PC-3 (cell line): ENCODE measurements at regions not wholly inside any gene's neighbourhood (a gene's known extent, or its start where the extent isn't known, plus 50 kb on each side); places are given as distances from the start of the nearest gene placed in this dataset.

Experiments
- ATAC-seq: fragments of 200-7000 bp; cut with Tn5 transposase; 2 replicates; pipeline ENCODE4 v1.9.1; 2020; ENCODE audit warnings: mild to moderate bottlenecking, moderate library complexity
- BruUV-seq: library from RNA; stranded (reverse); fragments of 400-500 nt; replicated peaks from 2 replicates; lab custom pipeline; 2021; lab: Mats Ljungman, UMichigan
- CTCF ChIA-PET: fragments of 300-600 bp; sonication (Branson Sonifier 250); formaldehyde crosslinking; loops from one replicate; lab custom pipeline; 2022; ENCODE audit warnings: antibody characterized with exemption; lab: Charles Lee
- POLR2A ChIA-PET: fragments of 300-600 bp; sonication (Branson Sonifier 250); formaldehyde crosslinking; loops from one replicate; lab custom pipeline; 2022; ENCODE audit warnings: antibody characterized with exemption; ENCODE audit not compliant: unreplicated experiment; lab: Charles Lee
- DNase-seq: peaks from one replicate; pipeline ENCODE4 v3.0.0-alpha.2; 2015
- H2AFZ ChIP-seq: fragments of 300-600 bp; sonication (generic); 2 replicates; pipeline ENCODE4 v1.6.0; 2016; ENCODE audit warnings: antibody characterized with exemption, low read length
- H3F3A ChIP-seq: fragments of 300-600 bp; sonication (generic); one replicate; pipeline ENCODE4 v1.6.0; 2017; ENCODE audit warnings: antibody characterized with exemption, low read length, control low read depth, mild to moderate bottlenecking; ENCODE audit not compliant: unreplicated experiment
- H3K27ac ChIP-seq: fragments of 300-600 bp; sonication (generic); 2 replicates; pipeline ENCODE4 v1.5.1; 2016; ENCODE audit warnings: mild to moderate bottlenecking, low read length
- H3K27me3 ChIP-seq: fragments of 300-600 bp; sonication (generic); 2 replicates; pipeline ENCODE4 v1.6.1; 2016; ENCODE audit warnings: low read length, mixed read lengths
- H3K36me3 ChIP-seq: fragments of 300-600 bp; sonication (generic); 2 replicates; pipeline ENCODE4 v1.6.1; 2016; ENCODE audit warnings: low read depth, mixed run types, low read length, mixed read lengths
- H3K4me1 ChIP-seq: fragments of 300-600 bp; sonication (generic); 2 replicates; pipeline ENCODE4 v1.5.1; 2016; ENCODE audit warnings: low read length; ENCODE audit not compliant: insufficient read depth
- H3K4me2 ChIP-seq: fragments of 300-600 bp; sonication (generic); 2 replicates; pipeline ENCODE4 v1.6.0; 2016; ENCODE audit warnings: low read length
- H3K4me3 ChIP-seq: fragments of 300-600 bp; sonication (generic); 2 replicates; pipeline ENCODE4 v1.5.1; 2016; ENCODE audit warnings: mild to moderate bottlenecking, low read length, mixed read lengths
- H3K79me2 ChIP-seq: fragments of 300-600 bp; sonication (generic); 2 replicates; pipeline ENCODE4 v1.6.1; 2017; ENCODE audit warnings: low read length, mixed read lengths
- H3K9ac ChIP-seq: fragments of 300-600 bp; sonication (generic); 2 replicates; pipeline ENCODE4 v1.6.0; 2016; ENCODE audit warnings: mild to moderate bottlenecking, low read length
- H3K9me2 ChIP-seq: fragments of 300-600 bp; sonication (generic); replicated peaks from 2 replicates; pipeline ENCODE4 v1.6.1; 2016; ENCODE audit warnings: mixed run types, low read length, mixed read lengths
- H3K9me3 ChIP-seq: fragments of 300-600 bp; sonication (generic); 2 replicates; pipeline ENCODE4 v1.6.1; 2016; ENCODE audit warnings: low read length, mixed read lengths
- H4K20me1 ChIP-seq: fragments of 300-600 bp; sonication (generic); 2 replicates; pipeline ENCODE4 v1.6.1; 2016; ENCODE audit warnings: low read length, mixed read lengths
- CTCF ChIP-seq: fragments of 300-600 bp; sonication (generic); conservative IDR thresholded peaks from 2 replicates; pipeline ENCODE4 v1.5.1; 2017; ENCODE audit warnings: antibody characterized with exemption, low read depth, mild to moderate bottlenecking, low read length
- EZH2 ChIP-seq: fragments of 300-600 bp; sonication (generic); IDR thresholded peaks from one replicate; pipeline ENCODE4 v1.6.1; 2017; ENCODE audit warnings: antibody characterized with exemption, mild to moderate bottlenecking, low read length; ENCODE audit not compliant: unreplicated experiment
- EZH2phosphoT487 ChIP-seq: fragments of 300-600 bp; sonication (generic); IDR thresholded peaks from 2 replicates; pipeline ENCODE4 v1.6.1; 2018; ENCODE audit warnings: mild to moderate bottlenecking, antibody characterized with exemption, low read length, borderline replicate concordance
- intact Hi-C: fragments of 100-400 bp; cut with micrococcal nuclease; formaldehyde crosslinking; loops from 2 replicates; pipeline ENCODE4 v1.9.0; 2023

DNA sequence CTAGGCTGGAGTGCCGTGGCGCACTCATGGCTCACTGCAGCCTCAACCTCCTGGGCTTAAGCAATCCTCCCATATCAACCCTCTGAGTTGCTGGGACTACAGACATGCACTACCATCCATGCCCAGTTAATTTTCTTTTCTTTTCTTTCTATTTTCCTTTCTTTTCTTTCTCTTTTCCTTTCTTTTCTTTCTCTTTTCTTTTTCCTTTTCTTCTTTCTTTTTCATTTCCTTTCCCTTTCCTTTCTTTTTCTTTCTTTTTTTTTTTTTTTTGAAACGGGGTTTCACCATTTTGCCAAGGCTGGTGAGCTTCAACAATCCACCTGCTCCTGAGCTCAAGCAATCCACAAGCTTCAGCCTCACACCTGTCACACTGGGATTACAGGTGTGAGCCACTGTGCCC lies 60.1 kb upstream of the ACSS3 start:
- H3K27ac ChIP-seq, result no peak overlapping the region
- POLR2A ChIA-PET, result no interaction called here

GRCh38 chr12:81015510-81015909 lies 62.4 kb upstream of the ACSS3 start:
- ChIA-PET POLR2A (no interaction called here), CTCF (no interaction called here)
- Histone ChIP-seq H3K9ac (no peak overlapping the region), H3K27ac (no peak overlapping the region), H3K4me3 (no peak overlapping the region), H3F3A (no peaks in the 10 kb centered on the region), H3K79me2 (no peaks in the 10 kb centered on the region), H3K4me1 (no peaks in the 10 kb centered on the region), H3K27me3 (no peaks in the 10 kb centered on the region), H3K36me3 (no peaks in the 10 kb centered on the region), H4K20me1 (no peaks in the 10 kb centered on the region), H2AFZ (no peak overlapping the region), H3K9me3 (no peaks in the 10 kb centered on the region), H3K9me2 (no peaks in the 10 kb centered on the region), H3K4me2 (no peak overlapping the region)
- BruUV-seq, result no TSS peak
- TF ChIP-seq EZH2phosphoT487, result no peak
- no peak for TF ChIP-seq CTCF
- no peak for TF ChIP-seq EZH2
- DNase-seq (peak; percentile 5), ATAC-seq (no peak)
- intact Hi-C loops, result no loop called here

More for the DNA sequence above, 60.1 kb upstream of the ACSS3 start:
- no peaks in the 10 kb centered on the region for H3K27me3 ChIP-seq
- H3K36me3 ChIP-seq, result no peaks in the 10 kb centered on the region
- H3K9me2 ChIP-seq, result no peaks in the 10 kb centered on the region
- no peaks in the 10 kb centered on the region for H4K20me1 ChIP-seq
- H3K4me1 ChIP-seq, result no peaks in the 10 kb centered on the region
- DNase-seq, result no peak
- CTCF ChIA-PET, result no interaction called here
- no peak overlapping the region for H2AFZ ChIP-seq
- no TSS peak for BruUV-seq
- no peak overlapping the region for H3K4me3 ChIP-seq
- no peak overlapping the region for H3K9ac ChIP-seq
- no peaks in the 10 kb centered on the region for H3F3A ChIP-seq
- no peak overlapping the region for H3K4me2 ChIP-seq
- no peaks in the 10 kb centered on the region for H3K9me3 ChIP-seq
- H3K79me2 ChIP-seq, result no peaks in the 10 kb centered on the region
- intact Hi-C loops, result no loop called here
- ATAC-seq, result no peak
- TF ChIP-seq EZH2 (no peak), EZH2phosphoT487 (no peak), CTCF (no peak)

DNA sequence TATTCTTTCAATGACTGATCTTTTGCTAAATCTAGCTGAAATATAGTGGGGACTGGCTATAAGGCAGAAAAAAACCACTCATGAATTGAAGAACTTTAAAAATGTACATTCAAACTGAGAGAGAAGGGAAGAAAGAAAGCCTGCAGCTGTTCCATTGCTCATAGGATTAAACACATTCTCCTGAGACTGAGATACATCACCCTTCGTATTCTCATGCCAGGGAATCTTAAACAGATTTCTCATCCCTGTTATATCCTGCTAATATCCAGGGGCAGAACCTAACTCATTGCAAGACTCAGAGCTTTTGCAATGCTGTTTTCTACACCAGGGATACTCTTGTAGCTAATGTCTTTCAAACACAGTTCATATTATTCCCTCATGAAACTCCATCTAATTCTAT lies 67.2 kb upstream of the ACSS3 start:
- Histone ChIP-seq H3K9ac (no peak overlapping the region), H3F3A (no peaks in the 10 kb centered on the region), H2AFZ (no peak overlapping the region), H3K79me2 (no peaks in the 10 kb centered on the region), H3K27me3 (no peaks in the 10 kb centered on the region), H3K9me3 (no peaks in the 10 kb centered on the region), H3K36me3 (no peaks in the 10 kb centered on the region), H3K4me2 (no peak overlapping the region), H3K27ac (no peak overlapping the region), H4K20me1 (no peaks in the 10 kb centered on the region), H3K4me3 (no peak overlapping the region), H3K9me2 (no peaks in the 10 kb centered on the region), H3K4me1 (no peaks in the 10 kb centered on the region)
- ATAC-seq, result no peak
- intact Hi-C loops, result no loop called here
- no TSS peak for BruUV-seq
- ChIA-PET POLR2A (no interaction called here), CTCF (no interaction called here)
- no peak for DNase-seq
- TF ChIP-seq EZH2, result no peak
